GM18873 (cell line): ENCODE measurements at regions not wholly inside any gene's neighbourhood (a gene's known extent, or its start where the extent isn't known, plus 50 kb on each side); places are given as distances from the start of the nearest gene placed in this dataset.

ENCODE experiments used
- ATAC-seq: cut with Tn5 transposase; IDR thresholded peaks from one replicate; pipeline ENCODE4 v1.9.1; 2021; ENCODE audit warnings: mild to moderate bottlenecking, moderate library complexity, moderate number of reproducible peaks; ENCODE audit not compliant: unreplicated experiment, low FRiP score

DNA sequence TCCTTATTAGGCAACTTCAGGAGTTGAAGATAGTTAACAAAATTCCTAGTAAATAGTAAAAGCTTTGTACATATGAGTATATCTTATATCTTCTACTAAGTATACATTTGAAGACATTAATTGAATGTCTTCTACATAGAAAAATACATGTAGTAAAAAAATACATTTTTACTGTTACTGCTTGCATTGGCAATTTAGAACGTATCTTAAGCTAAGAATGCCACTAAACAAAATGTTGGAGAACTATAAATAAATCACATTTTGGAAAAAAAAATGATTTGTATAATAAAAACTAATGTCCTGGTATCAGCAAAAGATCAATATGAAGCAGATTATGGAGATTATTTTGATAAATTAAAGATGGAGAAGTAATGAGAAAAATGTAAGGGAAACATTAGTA is 434.2 kb upstream of the SLC8A1 start:
- no peak for ATAC-seq

DNA sequence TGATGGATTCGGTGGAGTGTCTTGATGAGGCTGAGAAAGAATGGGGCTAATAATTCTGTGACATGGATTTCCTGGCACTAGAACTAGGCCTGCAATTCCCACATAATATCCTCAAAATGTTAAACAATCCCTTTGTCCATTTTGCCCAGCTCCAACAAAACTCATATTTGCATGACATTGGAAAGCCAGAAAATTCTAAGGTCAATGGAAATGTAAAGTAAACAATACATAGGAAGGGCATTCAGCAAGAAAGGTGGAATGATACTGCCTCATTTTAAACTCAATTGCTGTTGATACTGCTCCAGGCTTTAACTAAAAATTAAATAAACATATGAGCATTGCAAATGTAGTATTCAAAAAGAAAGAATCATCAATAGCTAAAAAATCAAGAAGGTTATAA is 434.8 kb upstream of the SLC8A1 start:
- no peak for ATAC-seq

DNA sequence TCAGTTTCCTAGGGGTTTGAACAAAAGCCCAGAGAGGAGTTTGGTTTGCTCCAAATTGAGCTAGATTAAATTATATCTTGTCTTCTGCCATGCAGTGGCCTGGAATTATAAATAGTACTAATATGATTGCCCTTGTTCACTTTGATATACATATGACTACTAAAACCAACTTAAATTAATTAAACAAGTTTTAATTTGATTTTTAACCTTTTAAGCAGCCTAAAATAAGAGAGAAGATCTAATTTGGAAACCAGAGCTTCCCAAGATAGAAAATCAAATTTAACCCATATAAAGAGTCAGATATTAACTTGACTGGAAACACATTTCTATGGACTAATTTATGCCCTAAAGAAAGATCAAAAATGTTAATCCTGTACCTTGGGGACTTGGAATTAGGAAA is 444.5 kb upstream of the SLC8A1 start:
- no peak for ATAC-seq

DNA sequence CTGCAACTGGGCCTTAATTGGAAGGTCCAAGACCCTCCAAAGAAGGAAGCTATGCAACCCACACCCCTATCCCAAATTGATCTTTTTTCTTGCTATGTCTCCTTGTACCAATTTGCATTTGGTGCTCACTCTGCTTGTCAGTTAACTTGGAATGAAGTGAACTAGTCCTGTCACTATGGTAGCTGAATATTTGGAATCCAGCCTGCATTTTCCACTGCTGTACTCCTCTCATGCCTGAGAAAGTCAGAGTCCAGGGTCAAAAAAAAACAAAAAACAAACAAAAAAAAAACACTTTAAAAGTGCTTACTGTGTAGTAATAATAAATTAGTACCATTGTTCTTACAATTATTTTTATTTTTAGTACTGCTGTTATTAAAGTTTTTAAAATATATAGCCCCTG is 462.8 kb upstream of the SLC8A1 start:
- ATAC-seq, result no peak

GRCh38 chr2:40915651-40916050 is 463.8 kb upstream of the SLC8A1 start:
- no peak for ATAC-seq

GRCh38 chr2:40935349-40935748 is 483.5 kb upstream of the SLC8A1 start:
- ATAC-seq, result no peak

DNA sequence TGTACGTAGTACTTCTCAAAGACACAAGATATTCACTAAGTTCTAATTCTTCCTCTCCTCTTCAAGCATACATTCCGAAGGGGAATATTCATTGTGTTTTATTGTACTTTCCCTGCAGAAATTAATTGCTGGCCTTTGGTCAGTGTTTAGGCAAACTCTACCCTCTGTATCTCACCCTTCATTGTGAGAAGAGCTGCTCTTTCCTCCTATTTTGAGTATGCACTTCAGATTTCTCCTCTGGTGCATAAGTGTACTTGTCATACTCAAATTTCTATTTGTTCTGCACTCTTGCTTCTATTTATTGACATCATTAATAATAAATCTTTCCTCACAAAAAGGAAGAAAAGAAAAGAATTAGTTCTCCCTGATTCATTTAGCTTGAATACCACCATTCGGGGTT is 485.4 kb upstream of the SLC8A1 start:
- no peak for ATAC-seq

DNA sequence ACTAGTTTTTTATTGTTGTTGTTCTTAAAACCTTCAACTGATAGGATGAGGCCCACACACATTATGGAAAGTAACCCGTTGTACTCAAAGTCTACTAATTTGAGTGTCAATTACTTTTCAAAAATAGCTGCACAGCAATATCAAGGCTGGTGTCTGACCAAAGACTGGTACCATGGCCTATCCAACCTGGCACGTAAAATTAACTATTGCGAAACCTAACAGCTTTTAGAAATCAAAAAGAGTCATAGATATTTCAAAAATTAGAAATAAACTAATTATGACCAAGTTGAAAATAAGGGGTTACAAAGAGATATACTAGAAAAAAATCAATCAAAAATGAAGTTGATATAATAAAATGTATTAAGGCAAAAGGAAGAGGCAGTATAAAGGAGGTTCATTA is 501.5 kb upstream of the SLC8A1 start:
- no peak for ATAC-seq

DNA sequence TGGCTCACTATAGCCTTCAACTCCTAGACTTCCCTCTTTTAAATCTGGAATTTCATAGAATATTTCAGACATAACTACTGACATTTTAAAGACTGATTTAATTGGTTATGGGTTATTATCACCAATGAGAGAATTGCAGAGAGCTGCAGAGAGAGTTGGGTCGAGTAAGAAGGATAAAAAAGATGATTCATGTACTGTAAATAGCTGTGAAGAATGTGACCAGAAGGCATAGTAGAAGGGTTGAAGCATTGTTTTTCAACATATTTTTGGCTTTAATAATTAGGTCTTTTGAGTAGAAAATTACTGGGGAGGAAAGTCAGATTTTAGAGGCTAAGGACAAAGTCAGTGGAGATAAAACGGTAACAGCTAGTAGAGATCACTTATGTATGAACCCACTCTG is 503.2 kb upstream of the SLC8A1 start:
- no peak for ATAC-seq

- no peak for ATAC-seq
Observed at GRCh38 chr2:40955635-40956034, 503.7 kb upstream of the SLC8A1 start.

GRCh38 chr2:40957508-40957907 is 505.6 kb upstream of the SLC8A1 start:
- no peak for ATAC-seq

GRCh38 chr2:40962026-40962425 is 510.1 kb upstream of the SLC8A1 start:
- no peak for ATAC-seq

GRCh38 chr2:40964509-40965250 is 512.8 kb upstream of the SLC8A1 start:
- ATAC-seq, result no peak

GRCh38 chr2:40967451-40967850 is 515.6 kb upstream of the SLC8A1 start:
- ATAC-seq, result no peak

DNA sequence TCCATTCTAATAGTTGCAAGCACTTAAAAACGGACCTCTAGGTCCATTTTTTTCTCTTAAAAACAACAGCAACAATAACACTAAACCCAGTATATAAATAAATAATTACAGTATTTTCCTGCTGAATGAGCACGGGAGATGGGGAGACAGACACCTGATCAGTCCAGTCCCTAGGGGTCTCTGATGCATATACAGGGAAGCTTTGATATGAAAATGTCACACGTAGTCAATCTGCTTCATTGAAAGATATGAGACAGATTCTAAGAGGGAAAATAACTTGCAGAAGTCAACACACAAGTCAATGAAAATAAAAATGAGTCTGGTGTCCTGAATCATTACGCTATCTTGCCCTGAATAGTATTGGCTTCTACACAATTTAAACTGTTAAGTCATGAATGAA is 523.3 kb upstream of the SLC8A1 start:
- no peak for ATAC-seq

GRCh38 chr2:40997362-40997761 is 545.5 kb upstream of the SLC8A1 start:
- ATAC-seq, result no peak

GRCh38 chr2:41000374-41000773 is 548.5 kb upstream of the SLC8A1 start:
- no peak for ATAC-seq

DNA sequence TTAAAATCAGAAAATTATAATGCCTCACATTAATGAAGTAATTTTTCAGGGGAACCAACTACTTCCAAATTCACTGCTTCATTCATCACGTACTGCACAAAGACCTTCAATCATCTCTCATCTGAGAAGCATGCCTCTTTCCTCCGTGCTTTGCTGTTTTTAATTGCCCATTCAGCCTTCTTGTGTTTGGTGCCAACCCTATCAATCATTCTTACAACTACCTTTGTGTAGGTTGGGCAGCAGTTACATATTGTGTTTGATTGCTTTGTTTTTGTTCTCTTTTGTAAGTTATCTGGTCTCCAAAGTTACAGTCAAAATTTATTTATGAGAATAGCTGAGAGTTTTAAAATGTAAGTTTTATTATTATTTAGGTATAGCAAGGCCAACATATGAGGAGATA is 549.0 kb upstream of the SLC8A1 start:
- no peak for ATAC-seq

DNA sequence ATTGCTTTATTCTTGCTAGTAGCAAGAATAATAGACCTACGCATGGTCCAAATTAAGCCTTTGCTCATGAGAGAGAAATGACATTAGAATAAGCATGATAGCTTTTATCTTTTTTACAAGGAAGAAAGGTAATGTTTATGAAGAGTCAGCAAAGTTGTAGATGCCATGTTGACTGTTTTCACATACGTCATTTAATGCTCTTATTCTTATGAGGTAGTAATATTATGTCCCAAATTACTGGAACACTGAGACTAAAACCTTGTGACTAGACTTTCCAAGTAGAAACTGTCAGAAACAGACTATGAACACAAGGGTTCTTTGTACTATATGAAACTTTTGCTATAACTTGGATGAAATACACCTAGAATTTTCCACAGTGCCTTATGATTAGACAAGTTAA is 552.8 kb upstream of the SLC8A1 start:
- ATAC-seq, result no peak

DNA sequence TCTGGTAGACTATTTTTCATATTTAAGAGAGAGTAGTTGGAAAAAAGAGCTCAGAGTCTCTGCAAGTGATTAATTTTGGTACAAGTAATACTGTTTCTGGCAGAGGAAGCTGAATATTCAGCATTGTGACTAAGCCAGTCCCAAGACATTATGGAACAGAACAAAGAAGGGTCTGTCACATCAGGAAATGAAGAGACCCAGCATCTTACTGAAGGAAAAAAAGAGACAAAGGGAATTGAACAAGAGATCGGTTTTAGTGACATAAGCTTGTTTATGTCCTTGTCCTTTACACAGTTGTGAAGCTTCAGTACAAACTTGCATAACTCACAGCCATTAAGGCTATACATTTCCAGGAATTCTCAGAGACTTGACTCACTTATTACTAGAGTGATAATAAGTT is 568.5 kb upstream of the SLC8A1 start:
- ATAC-seq, result no peak

DNA sequence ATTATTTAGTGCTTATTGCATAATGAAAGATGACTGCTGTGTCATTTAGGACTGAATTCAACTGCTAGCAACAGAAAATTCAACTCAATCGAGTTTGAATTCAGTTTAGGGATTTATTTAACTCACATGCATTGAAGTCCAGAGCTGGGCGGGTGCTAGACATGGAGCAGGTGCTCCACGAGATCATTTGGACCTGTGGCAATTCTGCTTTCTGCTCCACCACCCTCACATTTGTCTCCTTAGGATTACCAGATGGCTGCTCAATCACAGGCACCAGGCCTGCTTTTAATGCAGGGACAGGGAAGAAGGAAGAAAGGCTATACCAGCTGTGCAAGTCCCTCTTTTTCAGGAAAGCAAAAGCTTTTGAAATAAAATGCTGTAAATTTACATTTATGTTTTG is 572.9 kb upstream of the SLC8A1 start:
- ATAC-seq, result no peak

DNA sequence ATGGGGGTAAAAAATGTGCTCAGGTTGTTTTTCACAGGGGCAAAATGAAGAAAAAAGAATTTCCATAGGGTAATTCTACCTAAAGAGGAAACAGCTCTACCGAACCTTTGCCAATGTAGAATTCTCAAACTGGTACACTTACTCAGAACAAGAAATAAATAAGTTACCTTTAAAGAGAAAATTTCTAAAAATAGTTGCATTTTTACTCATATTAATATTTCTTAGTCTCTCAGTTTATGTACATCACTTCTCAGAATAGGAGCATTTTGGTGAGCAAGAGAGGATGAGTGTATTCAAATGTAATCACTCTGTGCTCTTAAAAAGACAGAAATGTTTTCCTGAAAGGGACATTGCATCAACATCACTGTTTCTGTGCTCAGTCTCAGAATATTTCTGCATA is 574.7 kb upstream of the SLC8A1 start:
- peak; percentile 93 for ATAC-seq

GRCh38 chr2:41027095-41027494 is 575.2 kb upstream of the SLC8A1 start:
- ATAC-seq, result no peak
